Activated naive CD8-positive, alpha-beta T cell treated with anti-CD3 and anti-CD28 coated beads, Interleukin-2, amount 50 U/mL, for 16 hours (primary cell): ENCODE measurements at regions not wholly inside any gene's neighbourhood (a gene's known extent, or its start where the extent isn't known, plus 50 kb on each side); places are given as distances from the start of the nearest gene placed in this dataset.

Experiments
- DNase-seq: peaks from one replicate; pipeline ENCODE4 v3.0.0-alpha.2; 2020; ENCODE audit warnings: low read depth, low spot score

DNA sequence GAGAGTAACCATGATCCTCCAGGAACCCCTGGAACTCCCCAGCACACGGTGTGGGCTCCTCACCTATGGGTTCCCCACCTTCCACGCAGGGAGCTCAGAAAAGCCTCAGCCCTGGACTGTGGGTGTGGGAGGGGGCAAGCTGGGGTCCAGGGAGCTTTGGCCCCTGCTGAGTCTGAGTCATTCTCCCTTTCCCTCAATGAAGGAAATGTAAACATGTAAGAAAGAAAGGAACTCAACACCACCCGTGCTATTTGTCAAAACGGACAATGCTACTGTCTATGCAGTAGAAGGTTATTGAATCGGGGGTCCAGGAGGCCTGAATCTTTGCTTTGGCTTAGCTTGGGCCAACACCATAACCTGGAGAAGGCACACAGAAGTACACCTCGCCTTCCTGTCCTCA is 222.8 kb downstream of the PMP22 start:
- DNase-seq, result no peak

GRCh38 chr17:15039366-15039765 is 225.8 kb downstream of the PMP22 start:
- DNase-seq, result no peak

DNA sequence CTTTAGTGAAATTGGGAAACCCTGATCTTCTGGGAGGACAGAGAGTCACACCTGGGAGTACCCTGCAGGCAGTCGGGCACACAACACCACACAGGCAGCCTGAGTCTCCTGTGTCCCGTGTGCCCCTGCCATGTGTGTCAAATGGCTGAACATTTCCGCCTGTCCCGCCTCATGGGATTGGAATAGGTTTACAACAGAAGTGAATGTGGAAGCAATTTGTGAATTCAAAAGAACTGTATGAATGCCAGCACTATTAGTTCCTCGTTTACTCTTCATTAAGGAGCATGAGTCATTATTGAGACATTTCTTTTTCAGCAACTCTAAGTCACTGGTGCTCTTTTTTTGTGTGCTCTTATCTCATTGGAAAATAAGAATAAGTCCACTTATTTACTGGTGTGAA is 226.5 kb downstream of the PMP22 start:
- no peak for DNase-seq

- DNase-seq, result no peak
Observed at GRCh38 chr17:15036238-15036637, 228.9 kb downstream of the PMP22 start.

DNA sequence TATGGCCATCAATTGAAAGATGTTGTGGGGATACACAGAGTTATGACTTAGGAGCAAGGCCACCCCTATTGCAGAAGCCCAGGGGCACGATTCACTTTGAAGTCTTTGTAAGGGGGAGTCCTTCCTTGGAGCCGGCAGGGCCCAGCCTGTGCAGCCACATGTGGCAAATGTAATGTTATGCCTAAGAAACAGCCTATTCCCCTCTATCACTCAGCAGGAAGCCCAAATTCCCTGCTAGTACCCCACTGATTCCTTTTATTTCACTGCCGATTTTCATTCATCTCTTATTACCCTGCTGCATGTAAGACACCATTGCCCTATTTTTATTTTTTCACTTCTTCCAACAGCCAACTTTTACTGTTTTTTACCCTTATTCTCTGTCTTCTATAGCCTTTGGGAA is 233.2 kb downstream of the PMP22 start:
- DNase-seq, result no peak

GRCh38 chr17:15029469-15029868 is 235.7 kb downstream of the PMP22 start:
- DNase-seq, result no peak

- no peak for DNase-seq
Observed at GRCh38 chr17:15027853-15028252, 237.3 kb downstream of the PMP22 start.

GRCh38 chr17:15026088-15026487 is 239.0 kb downstream of the PMP22 start:
- DNase-seq, result no peak

DNA sequence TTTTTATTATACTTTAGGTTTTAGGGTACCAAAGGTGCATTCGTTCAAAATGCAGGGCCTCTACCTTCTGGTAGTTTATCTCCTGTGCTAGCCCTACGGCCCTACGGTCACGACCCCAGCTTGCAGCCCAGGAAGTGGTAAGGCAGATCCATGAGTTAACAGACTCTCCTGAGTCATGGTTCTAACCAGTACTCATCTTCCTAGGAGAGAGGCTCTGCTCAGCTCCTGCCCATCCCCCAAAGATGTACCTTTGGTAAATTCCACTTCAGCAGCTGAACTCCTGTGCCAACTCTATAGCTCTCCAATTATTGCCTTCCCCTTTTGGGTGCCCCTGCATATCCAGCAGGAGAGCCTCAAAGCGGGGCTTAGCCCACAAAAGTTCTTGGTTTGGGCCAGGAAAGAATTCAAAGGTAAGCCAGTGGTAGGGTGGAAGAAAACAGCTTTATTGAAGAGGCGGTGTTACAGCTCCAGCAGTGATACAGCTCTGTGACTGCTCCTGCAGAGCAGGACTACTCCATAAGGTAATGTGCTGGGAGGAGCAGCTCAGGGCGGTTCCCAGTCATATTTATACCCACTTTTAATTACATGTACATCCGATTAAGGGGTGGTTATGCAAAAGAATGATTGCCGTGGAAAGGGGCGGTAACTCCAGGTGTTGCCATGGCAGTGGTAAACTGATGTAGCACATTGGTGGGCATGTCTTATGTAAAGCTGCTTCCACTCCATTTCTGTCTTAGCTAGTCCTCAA is 241.4 kb downstream of the PMP22 start:
- no peak for DNase-seq

GRCh38 chr17:15019158-15019557 is 246.0 kb downstream of the PMP22 start:
- no peak for DNase-seq

- DNase-seq, result no peak
Observed at GRCh38 chr17:15012351-15012980, 252.7 kb downstream of the PMP22 start.

DNA sequence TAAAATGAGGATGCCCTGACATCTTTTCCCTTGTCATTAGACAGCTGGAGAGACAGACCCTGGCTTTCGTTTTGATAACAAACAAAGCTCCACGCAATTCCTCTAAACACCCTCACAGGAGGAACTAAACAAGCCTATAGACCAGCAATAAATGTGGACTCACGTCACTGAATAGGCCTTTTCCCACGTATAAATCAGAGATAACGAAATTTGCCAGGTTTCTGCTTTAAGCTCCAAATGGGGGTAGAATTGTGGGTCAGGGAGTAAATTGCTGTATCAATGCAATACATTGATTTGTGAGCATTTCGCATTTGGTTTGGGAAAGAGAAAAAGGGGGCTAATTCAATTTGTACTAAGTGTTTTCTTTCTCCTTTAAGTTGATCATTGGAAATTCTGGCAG is 256.0 kb downstream of the PMP22 start:
- no peak for DNase-seq

DNA sequence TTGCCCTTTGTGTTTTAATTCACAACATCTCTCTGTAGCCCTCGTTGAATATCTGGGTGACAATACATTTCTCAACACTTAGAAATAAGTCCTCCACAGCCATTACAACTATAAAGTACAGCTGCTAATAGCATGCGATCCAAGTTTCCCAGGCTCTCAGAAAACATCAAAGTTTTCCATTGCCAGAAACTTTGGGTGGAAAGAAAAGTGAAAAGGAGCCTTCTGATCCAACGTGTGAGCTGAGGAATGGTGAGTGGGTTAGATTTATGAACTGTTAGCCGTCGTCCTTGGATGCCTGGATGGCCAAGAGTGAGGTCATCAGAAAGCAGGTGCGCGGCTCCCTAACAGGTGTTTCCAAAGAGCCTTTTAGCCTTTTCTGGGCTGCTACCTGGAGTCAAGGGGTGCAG is 258.0 kb downstream of the PMP22 start:
- DNase-seq, result no peak

GRCh38 chr17:15006421-15007128 is 258.6 kb downstream of the PMP22 start:
- no peak for DNase-seq

- no peak for DNase-seq
Observed at GRCh38 chr17:15000661-15001060, 264.5 kb downstream of the PMP22 start.

DNA sequence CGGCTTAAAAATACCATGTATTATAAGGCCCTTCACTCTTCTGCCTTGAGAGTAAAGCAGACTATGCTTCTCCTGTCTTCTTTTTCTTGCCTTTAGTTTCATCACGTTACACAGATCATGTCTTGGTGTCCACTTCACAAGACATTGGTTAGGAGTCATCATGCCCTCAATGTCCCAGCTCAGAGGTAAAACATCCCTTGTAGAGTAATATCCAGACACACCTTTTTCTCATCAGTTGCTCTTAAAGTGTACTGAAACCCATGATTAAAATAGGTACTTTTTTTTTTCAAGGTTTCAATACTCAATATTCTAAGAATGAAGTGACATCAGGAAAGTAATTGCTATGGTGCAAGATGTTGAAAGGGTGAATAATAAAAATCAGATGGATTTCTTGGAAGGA is 267.8 kb downstream of the PMP22 start:
- no peak for DNase-seq

- DNase-seq, result no peak
Observed at GRCh38 chr17:14986127-14986526, 279.0 kb downstream of the PMP22 start.

DNA sequence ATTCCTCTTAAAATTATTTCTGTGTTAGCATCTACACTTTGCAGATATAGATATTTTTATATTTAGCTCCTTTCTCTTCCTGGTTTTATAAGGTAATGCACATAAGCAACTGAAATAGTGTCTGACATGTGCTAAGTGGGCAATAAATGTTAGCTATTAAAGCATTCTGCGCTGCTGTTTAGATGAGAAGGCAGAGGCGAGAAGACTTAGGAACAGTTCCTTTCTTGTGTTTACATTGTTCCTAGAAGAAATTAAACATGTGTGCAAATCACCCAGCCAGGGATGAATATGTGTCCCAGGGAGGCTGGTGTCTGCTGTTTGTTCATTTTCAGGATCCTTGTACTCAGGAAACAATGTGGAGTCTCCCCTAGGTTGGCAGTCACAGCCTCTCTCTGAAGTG is 292.3 kb downstream of the PMP22 start:
- no peak for DNase-seq

GRCh38 chr17:14971054-14971453 is 294.1 kb downstream of the PMP22 start:
- DNase-seq, result no peak

GRCh38 chr17:14959106-14959648 is 305.9 kb downstream of the PMP22 start:
- DNase-seq, result no peak

GRCh38 chr17:14953405-14953804 is 311.7 kb downstream of the PMP22 start:
- DNase-seq, result no peak

DNA sequence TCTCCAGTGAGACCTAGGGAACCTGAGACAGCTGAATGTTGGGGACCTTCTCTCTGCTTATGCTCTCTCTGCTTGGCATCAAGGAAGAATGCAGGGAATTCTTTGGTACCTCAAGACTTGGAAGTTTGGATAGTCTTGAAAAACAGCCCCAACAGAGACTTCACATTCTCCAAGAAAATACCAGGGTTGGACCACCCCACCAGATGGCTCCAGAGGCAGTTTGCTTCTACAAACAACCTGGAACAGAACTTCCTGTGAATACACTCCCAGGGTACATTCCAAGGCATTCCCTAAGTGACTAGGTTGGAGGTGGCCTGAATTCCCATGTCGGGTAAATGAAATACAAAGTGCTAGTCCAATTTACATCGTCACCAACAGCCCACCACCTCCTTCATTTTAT is 314.4 kb downstream of the PMP22 start:
- no peak for DNase-seq

- DNase-seq, result no peak
Observed at GRCh38 chr17:14950216-14950615, 314.9 kb downstream of the PMP22 start.
